Muscle of leg (tissue), 3 donors: ENCODE measurements at regions not wholly inside any gene's neighbourhood (a gene's known extent, or its start where the extent isn't known, plus 50 kb on each side); places are given as distances from the start of the nearest gene placed in this dataset.

ENCODE experiments used
- DNase-seq: peaks from one replicate; pipeline ENCODE4 v3.0.0; 2013
- H3K27ac ChIP-seq: one replicate; pipeline ENCODE4 v1.5.1; 2013; ENCODE audit warnings: mild to moderate bottlenecking, low read length, control low read depth
- H3K27me3 ChIP-seq: one replicate; pipeline ENCODE4 v1.6.1; 2013; ENCODE audit warnings: low read length; ENCODE audit not compliant: control insufficient read depth, insufficient read depth
- H3K36me3 ChIP-seq: one replicate; pipeline ENCODE4 v1.6.1; 2013; ENCODE audit warnings: low read length; ENCODE audit not compliant: control insufficient read depth, insufficient read depth
- H3K4me1 ChIP-seq: one replicate; pipeline ENCODE4 v1.6.1; 2013; ENCODE audit warnings: low read length; ENCODE audit not compliant: control insufficient read depth, insufficient read depth
- H3K4me3 ChIP-seq: one replicate; pipeline ENCODE4 v1.5.1; 2013; ENCODE audit warnings: low read length, control low read depth
- H3K9me3 ChIP-seq: replicated peaks from 2 replicates; pipeline ENCODE4 v1.6.1; 2013; ENCODE audit warnings: low read depth, low read length; ENCODE audit not compliant: control insufficient read depth
- WGBS: methylation state at CpG from one replicate; pipeline ENCODE4 v1.1.5; 2013; ENCODE audit warnings: missing lambda C conversion rate; ENCODE audit not compliant: insufficient coverage; 5-methylcytosine and 5-hydroxymethylcytosine counted together

DNA sequence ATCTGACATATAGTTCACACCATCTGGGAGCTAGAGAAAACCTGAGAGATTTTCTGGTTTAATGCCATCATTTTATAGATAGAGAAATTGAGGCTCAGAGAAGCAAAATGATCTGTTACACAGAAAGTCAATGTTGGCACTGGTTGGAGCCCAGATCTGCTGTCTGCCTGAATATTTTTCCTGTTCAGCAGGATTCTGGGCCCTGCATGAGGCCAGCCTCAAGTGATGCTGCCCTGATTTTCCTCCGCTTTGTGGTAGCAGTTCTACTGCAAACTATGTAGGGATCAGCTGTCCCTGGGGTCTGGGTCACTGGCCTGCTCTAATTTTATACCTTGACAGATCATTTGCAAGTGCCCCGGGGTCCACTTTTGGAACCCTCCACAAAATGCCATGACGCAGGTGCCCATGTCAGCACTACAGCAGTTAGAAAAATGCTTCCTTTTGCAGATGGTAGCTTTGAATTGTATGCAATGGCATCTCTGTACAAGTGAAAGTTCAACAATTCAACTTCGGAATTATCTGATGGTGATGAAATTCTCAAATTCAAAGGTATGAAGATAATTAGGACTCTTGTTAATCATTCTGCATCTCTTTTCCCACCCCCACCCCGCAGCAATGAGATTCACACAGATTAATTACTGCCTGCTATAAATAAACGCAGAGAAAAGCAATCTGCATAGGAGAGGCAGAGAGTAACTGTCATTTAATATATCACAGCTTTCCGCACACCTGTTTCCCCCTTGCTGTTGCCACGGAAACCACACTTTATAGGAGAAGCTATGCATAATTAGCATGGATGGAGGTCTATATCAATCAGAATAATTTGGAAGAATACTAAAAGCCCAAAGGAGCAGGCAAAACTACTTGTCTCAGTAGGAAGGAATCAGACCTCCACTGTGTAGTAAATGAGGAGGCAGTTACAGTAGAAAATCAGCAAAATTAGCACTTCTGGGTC lies 222.6 kb downstream of the PDCD6IP start:
- WGBS = 63% methylated on average over 2 of the region's 8 CpGs
- no peak for DNase-seq
- no peaks in the 10 kb centered on the region for H3K27me3 ChIP-seq
- no peak overlapping the region for H3K27ac ChIP-seq
- H3K4me1 ChIP-seq = peaks cover 4% of the 10 kb centered on the region
- H3K9me3 ChIP-seq = no peaks in the 10 kb centered on the region
- H3K4me3 ChIP-seq = no peak overlapping the region
- no peaks in the 10 kb centered on the region for H3K36me3 ChIP-seq

DNA sequence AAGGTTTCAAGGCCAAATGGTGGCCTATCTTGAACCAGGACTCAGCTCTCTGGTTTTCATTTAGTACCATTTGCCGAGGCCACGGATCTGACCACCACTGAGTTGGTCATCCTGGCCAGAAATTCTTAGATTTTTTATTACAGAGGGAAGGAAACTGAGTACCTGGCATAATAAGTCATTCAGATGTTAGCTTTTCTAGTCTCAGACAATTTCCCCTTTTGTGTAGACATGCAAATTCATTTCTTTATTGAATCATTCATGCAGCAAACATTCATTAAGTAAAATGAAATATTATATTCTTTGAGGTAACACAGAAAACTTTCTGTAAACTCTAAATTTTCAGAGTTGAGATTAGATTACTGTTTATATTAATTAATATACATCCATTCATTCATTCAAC lies 223.7 kb downstream of the PDCD6IP start:
- DNase-seq = no peak
- no peaks in the 10 kb centered on the region for H3K36me3 ChIP-seq
- WGBS = no CpG with 5 or more reads among the region's 2 CpGs
- peaks cover 4% of the 10 kb centered on the region for H3K4me1 ChIP-seq
- no peaks in the 10 kb centered on the region for H3K27me3 ChIP-seq
- no peak overlapping the region for H3K4me3 ChIP-seq
- no peak overlapping the region for H3K27ac ChIP-seq
- H3K9me3 ChIP-seq = no peaks in the 10 kb centered on the region

DNA sequence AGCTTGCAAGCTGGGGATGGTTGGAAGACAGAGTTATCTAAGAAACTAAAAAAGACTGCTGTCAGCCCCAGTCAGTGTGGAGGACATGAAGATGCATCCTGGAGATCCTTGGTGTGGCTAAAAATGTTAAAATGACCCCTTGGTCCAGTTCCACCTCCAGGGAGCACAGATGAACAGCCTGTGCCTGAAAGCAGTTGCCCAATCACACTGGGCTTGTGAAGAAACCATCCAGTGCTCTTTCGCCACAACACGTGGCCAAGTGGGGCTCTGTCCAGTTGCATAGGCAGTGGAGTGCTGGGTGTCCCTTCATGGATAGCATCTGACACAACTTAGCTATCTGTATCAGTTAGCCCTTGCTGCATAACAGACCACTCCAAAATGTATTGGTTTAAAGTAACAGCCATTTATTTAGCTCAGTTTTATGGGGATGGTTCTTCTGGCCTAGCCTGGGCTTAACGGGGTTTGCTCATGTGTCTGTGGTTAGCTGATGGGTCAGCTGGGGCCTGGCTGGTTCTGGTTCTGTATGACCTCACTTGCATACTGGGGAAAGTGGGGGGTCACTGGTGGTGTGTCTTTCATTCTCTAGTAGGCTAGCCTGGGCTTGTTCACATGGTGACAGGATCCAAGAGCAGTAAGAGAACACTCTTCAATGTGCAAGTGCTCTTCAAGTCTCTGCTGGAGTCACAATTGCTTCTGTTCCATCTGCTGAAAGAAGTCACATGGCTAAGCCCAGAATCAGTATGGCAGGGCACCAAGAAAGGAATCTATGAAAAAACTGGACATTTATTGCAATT lies 226.2 kb downstream of the PDCD6IP start:
- H3K4me3 ChIP-seq = no peak overlapping the region

DNA sequence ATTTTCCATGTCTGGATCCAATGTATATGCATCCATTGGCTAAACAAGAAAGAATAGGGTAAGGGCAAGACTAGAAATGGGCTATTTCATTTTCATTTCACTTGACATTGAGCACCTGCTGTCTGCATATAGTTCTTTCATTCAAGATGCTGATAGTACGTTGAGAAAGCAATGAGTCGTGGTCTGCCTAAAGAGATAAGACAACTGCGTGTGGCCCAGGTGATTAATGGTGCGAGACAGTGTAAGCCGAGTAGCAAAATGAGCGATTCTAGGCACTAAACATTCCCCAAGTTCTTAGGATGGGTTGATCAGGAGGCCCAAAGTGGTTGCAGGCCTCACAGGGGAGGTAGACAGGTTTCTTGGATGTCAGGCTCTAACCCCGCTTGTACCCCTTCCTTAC lies 235.4 kb downstream of the PDCD6IP start:
- no peaks in the 10 kb centered on the region for H3K4me1 ChIP-seq
- H3K9me3 ChIP-seq = no peaks in the 10 kb centered on the region
- DNase-seq = no peak
- no peaks in the 10 kb centered on the region for H3K27me3 ChIP-seq
- H3K27ac ChIP-seq = no peak overlapping the region
- H3K36me3 ChIP-seq = no peaks in the 10 kb centered on the region
- WGBS = 88% methylated on average over 4 of the region's 7 CpGs
- no peak overlapping the region for H3K4me3 ChIP-seq

More for the DNA sequence above, 226.2 kb downstream of the PDCD6IP start:
- Histone ChIP-seq H3K9me3 (no peaks in the 10 kb centered on the region), H3K27ac (no peak overlapping the region), H3K27me3 (no peaks in the 10 kb centered on the region), H3K4me1 (peaks cover 4% of the 10 kb centered on the region), H3K36me3 (no peaks in the 10 kb centered on the region)
- 93% methylated on average over 3 of the region's 3 CpGs for WGBS
- DNase-seq = no peak

DNA sequence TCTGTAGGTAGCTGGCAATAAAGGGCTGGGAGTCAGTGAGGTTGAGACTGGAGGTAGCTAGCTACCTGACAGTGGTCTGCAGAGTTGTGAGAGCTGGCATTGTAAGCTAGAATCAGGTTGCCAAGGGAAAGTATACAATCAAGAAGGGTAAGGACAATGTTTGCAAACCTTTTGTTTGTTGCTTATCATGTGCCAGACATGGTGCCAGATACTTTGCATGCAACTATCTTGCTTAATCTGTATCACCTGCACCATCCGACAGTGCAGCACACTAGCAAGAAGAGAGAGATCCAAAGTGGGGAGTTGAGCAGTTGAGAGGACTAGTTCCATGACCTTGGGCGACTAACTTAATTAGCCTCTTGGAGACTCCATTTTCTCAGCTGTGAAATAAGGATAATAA lies 236.4 kb downstream of the PDCD6IP start:
- H3K4me1 ChIP-seq = no peaks in the 10 kb centered on the region
- no peak overlapping the region for H3K4me3 ChIP-seq
- H3K36me3 ChIP-seq = no peaks in the 10 kb centered on the region
- no peak overlapping the region for H3K27ac ChIP-seq
- no peak for DNase-seq
- no peaks in the 10 kb centered on the region for H3K27me3 ChIP-seq
- H3K9me3 ChIP-seq = no peaks in the 10 kb centered on the region
- no CpG with 5 or more reads among the region's 2 CpGs for WGBS

DNA sequence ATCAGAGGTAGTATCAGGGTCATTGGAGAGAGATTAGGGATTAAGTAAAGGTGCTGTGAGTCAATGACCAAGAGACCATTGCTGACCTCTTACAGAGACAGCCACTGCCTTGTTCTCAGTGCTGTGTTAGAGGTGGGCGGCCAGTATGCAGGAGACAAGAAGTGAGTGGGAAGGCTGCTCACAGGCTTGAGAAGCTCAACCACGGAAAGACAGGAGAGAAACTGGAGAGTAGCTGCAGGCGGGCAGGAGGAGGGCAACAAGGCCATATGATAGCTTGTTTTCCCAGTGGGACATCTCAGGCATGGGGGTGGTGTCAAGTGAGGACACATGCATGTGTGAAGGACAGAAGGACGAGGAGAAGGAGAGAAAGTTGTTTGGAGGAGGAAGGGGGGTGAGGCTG lies 237.3 kb downstream of the PDCD6IP start:
- Histone ChIP-seq H3K4me1 (no peaks in the 10 kb centered on the region), H3K36me3 (no peaks in the 10 kb centered on the region), H3K27me3 (no peaks in the 10 kb centered on the region), H3K9me3 (no peaks in the 10 kb centered on the region), H3K27ac (no peak overlapping the region), H3K4me3 (no peak overlapping the region)
- DNase-seq = no peak
- WGBS = 66% methylated on average over 4 of the region's 4 CpGs

DNA sequence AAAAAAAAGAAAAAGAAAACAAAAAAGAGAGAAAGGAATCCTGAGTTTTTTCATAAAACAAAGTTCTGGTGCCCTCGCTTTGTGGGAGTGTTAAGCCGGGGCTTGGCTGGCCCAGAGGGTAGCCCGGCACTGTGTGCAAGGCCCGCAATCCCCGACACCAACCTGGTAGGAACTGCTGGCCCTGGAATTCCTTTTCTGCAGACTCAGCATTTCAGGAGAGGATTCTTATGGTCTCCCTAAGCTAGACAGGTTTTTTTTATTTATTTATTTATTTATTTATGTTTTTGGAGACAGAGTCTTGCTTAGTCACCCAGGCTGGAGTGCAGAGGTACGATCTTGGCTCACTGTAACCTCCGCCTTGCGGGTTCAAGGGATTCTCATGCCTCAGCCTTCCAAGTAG lies 238.8 kb downstream of the PDCD6IP start:
- H3K36me3 ChIP-seq = no peaks in the 10 kb centered on the region
- no peak overlapping the region for H3K27ac ChIP-seq
- 96% methylated on average over 4 of the region's 8 CpGs for WGBS
- H3K4me1 ChIP-seq = no peaks in the 10 kb centered on the region
- DNase-seq = no peak
- H3K27me3 ChIP-seq = no peaks in the 10 kb centered on the region
- H3K9me3 ChIP-seq = no peaks in the 10 kb centered on the region
- no peak overlapping the region for H3K4me3 ChIP-seq

DNA sequence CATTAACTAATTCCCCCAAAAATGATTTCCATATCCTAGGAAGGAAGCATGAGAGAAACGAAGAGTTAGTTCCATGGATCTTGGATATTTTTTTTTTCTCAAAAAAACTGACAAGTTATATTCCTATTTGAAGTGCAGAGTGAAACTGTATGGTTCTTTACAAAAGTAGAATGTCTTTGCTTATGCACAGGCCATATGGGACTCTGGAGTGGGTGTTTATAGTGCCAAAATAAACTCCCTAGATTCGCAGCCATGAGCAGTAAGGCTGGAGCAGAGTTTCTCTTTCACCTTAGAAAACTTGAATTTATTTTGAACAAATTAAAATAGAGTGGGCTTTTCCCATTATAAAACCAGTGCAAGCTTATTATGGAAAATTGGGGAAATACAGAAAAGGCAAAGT lies 239.7 kb downstream of the PDCD6IP start:
- Histone ChIP-seq H3K27ac (no peak overlapping the region), H3K36me3 (no peaks in the 10 kb centered on the region), H3K9me3 (no peaks in the 10 kb centered on the region), H3K27me3 (no peaks in the 10 kb centered on the region), H3K4me3 (no peak overlapping the region), H3K4me1 (no peaks in the 10 kb centered on the region)
- no peak for DNase-seq
- WGBS = no CpG with 5 or more reads among the region's 2 CpGs

DNA sequence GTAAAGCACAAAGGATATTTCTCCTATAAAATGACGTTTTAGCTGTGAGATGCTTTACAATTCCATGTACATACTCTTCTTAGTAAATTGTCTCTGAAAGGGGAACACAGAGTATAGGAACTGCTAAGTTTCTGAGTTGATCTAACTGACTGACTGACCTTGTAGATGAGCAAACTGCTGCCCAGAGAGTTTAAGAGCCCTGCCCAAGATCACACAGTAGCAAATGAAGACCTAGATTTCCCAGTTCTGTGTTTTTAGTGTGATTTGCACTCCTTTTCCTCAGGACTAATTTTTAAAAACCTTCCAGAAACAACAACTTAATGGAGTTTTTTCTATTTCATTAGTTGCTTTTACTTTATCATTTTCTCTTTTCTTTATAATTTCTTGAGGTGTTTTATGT lies 247.7 kb downstream of the PDCD6IP start:
- H3K4me3 ChIP-seq = no peak overlapping the region
- no peaks in the 10 kb centered on the region for H3K36me3 ChIP-seq
- peaks cover 3% of the 10 kb centered on the region for H3K4me1 ChIP-seq
- no peak for DNase-seq
- WGBS = no CpG with 5 or more reads among the region's 1 CpG
- H3K27me3 ChIP-seq = no peaks in the 10 kb centered on the region
- H3K27ac ChIP-seq = no peak overlapping the region
- no peaks in the 10 kb centered on the region for H3K9me3 ChIP-seq

DNA sequence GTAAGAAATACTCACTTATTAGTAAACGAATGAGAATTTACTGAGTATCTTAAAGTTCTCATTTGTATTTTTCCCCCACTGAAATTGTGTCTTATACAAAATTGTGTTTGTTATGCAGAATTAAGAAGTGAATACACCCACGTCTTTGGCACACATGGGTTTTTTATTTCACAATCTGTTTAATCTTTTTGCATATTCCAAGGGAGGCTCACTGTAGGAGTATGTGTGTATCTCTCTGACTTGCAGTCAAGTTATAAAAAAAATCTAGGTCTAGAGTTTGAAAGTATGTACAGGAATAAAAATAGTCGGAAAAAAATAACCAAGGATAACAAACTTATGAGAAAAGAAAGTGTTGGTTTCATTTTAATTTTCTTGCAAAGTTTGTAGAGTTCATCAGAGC lies 255.2 kb downstream of the PDCD6IP start:
- DNase-seq = no peak

More for the DNA sequence above, 255.2 kb downstream of the PDCD6IP start:
- Histone ChIP-seq H3K36me3 (no peaks in the 10 kb centered on the region), H3K27me3 (no peaks in the 10 kb centered on the region), H3K27ac (no peak overlapping the region), H3K4me1 (no peaks in the 10 kb centered on the region), H3K4me3 (no peak overlapping the region), H3K9me3 (no peaks in the 10 kb centered on the region)
- WGBS = no CpG with 5 or more reads among the region's 3 CpGs
